ENCODE measurements at regions not wholly inside any gene's neighbourhood (a gene's known extent, or its start where the extent isn't known, plus 50 kb on each side); places are given as distances from the start of the nearest gene placed in this dataset.

DNA sequence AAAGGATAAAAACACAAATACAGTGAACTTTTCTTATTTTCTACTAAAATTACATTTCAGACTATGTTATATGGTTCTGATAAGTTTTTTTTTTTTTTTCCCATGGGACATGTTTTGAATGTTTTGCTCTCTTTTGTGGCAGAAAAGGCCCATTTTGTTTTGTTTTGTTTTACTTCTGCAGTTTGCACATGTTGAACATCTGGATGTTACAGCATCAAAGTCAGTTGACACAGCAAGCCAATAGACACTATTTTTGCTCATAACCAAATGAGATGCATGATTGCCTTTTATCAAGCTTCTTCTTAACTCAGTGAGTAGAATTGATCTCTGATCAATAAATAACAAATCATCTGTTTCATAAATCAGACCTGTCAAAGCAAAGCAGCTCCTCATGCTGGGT is 904.2 kb downstream of the ADGRL2 start:
- TF ChIP-seq EP300 (IDR thresholded peaks at IDR 0.05; ENCODE audit: borderline replicate concordance in 1 of 2, control insufficient read depth in 1 of 2, low read depth in 2 of 2, low read length in 2 of 2): no peak
- TF ChIP-seq CBFB (IDR thresholded peaks at IDR 0.05; ENCODE audit: low read depth): no peak
- TF ChIP-seq, protein P1, sequence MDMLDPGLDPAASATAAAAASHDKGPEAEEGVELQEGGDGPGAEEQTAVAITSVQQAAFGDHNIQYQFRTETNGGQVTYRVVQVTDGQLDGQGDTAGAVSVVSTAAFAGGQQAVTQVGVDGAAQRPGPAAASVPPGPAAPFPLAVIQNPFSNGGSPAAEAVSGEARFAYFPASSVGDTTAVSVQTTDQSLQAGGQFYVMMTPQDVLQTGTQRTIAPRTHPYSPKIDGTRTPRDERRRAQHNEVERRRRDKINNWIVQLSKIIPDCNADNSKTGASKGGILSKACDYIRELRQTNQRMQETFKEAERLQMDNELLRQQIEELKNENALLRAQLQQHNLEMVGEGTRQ (IDR thresholded peaks at IDR 0.05; ENCODE audit: borderline replicate concordance, low read depth, low read length): no peak
- TF ChIP-seq SIX5 (IDR thresholded peaks at IDR 0.05; ENCODE audit: low read depth, low read length, severe bottlenecking): no peak
- TF ChIP-seq, protein P2, sequence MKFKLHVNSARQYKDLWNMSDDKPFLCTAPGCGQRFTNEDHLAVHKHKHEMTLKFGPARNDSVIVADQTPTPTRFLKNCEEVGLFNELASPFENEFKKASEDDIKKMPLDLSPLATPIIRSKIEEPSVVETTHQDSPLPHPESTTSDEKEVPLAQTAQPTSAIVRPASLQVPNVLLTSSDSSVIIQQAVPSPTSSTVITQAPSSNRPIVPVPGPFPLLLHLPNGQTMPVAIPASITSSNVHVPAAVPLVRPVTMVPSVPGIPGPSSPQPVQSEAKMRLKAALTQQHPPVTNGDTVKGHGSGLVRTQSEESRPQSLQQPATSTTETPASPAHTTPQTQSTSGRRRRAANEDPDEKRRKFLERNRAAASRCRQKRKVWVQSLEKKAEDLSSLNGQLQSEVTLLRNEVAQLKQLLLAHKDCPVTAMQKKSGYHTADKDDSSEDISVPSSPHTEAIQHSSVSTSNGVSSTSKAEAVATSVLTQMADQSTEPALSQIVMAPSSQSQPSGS (IDR thresholded peaks at IDR 0.05; ENCODE audit: low read length): no peak
- TF ChIP-seq POLR2A (IDR thresholded peaks at IDR 0.05; ENCODE audit: low read depth, low read length): no peak
- TF ChIP-seq RAD21 (IDR thresholded peaks at IDR 0.05; ENCODE audit: insufficient read depth, low read depth, low read length): no peak
- no peak for TF ChIP-seq RAD51 (IDR thresholded peaks at IDR 0.05)
- no peak for TF ChIP-seq ZNF274 (IDR thresholded peaks at IDR 0.05; ENCODE audit: insufficient read depth, insufficient read length)
- TF ChIP-seq, protein P3, sequence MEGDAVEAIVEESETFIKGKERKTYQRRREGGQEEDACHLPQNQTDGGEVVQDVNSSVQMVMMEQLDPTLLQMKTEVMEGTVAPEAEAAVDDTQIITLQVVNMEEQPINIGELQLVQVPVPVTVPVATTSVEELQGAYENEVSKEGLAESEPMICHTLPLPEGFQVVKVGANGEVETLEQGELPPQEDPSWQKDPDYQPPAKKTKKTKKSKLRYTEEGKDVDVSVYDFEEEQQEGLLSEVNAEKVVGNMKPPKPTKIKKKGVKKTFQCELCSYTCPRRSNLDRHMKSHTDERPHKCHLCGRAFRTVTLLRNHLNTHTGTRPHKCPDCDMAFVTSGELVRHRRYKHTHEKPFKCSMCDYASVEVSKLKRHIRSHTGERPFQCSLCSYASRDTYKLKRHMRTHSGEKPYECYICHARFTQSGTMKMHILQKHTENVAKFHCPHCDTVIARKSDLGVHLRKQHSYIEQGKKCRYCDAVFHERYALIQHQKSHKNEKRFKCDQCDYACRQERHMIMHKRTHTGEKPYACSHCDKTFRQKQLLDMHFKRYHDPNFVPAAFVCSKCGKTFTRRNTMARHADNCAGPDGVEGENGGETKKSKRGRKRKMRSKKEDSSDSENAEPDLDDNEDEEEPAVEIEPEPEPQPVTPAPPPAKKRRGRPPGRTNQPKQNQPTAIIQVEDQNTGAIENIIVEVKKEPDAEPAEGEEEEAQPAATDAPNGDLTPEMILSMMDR (IDR thresholded peaks at IDR 0.05 in 2 of 3, conservative IDR thresholded peaks at IDR 0.05 in 1 of 3; ENCODE audit: control insufficient read depth in 2 of 3, extremely low read depth in 1 of 3, insufficient read depth in 1 of 3, low read depth in 3 of 3, low read length in 3 of 3): no peak
- no peak for TF ChIP-seq HDGF (IDR thresholded peaks at IDR 0.05)
- no peak for TF ChIP-seq EZH2 (IDR thresholded peaks at IDR 0.05; ENCODE audit: borderline replicate concordance, control insufficient read depth, low read depth, low read length)
- TF ChIP-seq ESRRA (IDR thresholded peaks at IDR 0.05; ENCODE audit: low read length): no peak
- TF ChIP-seq HCFC1 (IDR thresholded peaks at IDR 0.05; ENCODE audit: low read length): no peak
